GM23338 (cell line): ENCODE measurements at regions not wholly inside any gene's neighbourhood (a gene's known extent, or its start where the extent isn't known, plus 50 kb on each side); places are given as distances from the start of the nearest gene placed in this dataset.

Experiments used
- ATAC-seq: fragments of 200-7000 bp; cut with Tn5 transposase; 3 replicates; pipeline ENCODE4 v1.9.1; 2020
- DNase-seq: peaks from one replicate; pipeline ENCODE4 v3.0.0-alpha.2; 2015; ENCODE audit warnings: low spot score
- H2AFZ ChIP-seq: fragments of 200-600 bp; sonication (generic); 2 replicates; pipeline ENCODE4 v1.8.0; 2016; ENCODE audit warnings: antibody characterized with exemption, mild to moderate bottlenecking, moderate library complexity
- H3F3A ChIP-seq: fragments of 200-600 bp; sonication (generic); replicated peaks from 2 replicates; pipeline ENCODE4 v1.8.0; 2017; ENCODE audit warnings: antibody characterized with exemption, mixed run types, low read depth
- H3K27ac ChIP-seq: fragments of 200-600 bp; sonication (generic); 2 replicates; pipeline ENCODE4 v1.6.1; 2016; ENCODE audit warnings: low read depth
- H3K27me3 ChIP-seq: fragments of 200-600 bp; sonication (generic); 2 replicates; pipeline ENCODE4 v1.8.0; 2016; ENCODE audit warnings: mild to moderate bottlenecking, mixed run types, moderate library complexity; ENCODE audit not compliant: insufficient read depth
- H3K36me3 ChIP-seq: fragments of 200-600 bp; sonication (generic); 2 replicates; pipeline ENCODE4 v1.8.0; 2016; ENCODE audit warnings: mild to moderate bottlenecking; ENCODE audit not compliant: insufficient read depth
- H3K4me1 ChIP-seq: fragments of 200-600 bp; sonication (generic); 2 replicates; pipeline ENCODE4 v1.8.0; 2016; ENCODE audit warnings: mild to moderate bottlenecking, moderate library complexity; ENCODE audit not compliant: insufficient read depth
- H3K4me2 ChIP-seq: fragments of 200-600 bp; sonication (generic); 2 replicates; pipeline ENCODE4 v1.7.1; 2017; ENCODE audit warnings: mixed run types
- H3K4me3 ChIP-seq: fragments of 200-600 bp; sonication (generic); 2 replicates; pipeline ENCODE4 v1.6.1; 2016; ENCODE audit warnings: mixed run types
- H3K79me2 ChIP-seq: fragments of 200-600 bp; sonication (generic); replicated peaks from 2 replicates; pipeline ENCODE4 v1.8.0; 2017; ENCODE audit warnings: mild to moderate bottlenecking; ENCODE audit not compliant: insufficient read depth
- H3K9me2 ChIP-seq: fragments of 200-600 bp; sonication (generic); 2 replicates; pipeline ENCODE4 v1.8.0; 2017; ENCODE audit not compliant: insufficient read depth
- H4K20me1 ChIP-seq: fragments of 200-600 bp; sonication (generic); replicated peaks from 2 replicates; pipeline ENCODE4 v1.8.0; 2017; ENCODE audit warnings: mild to moderate bottlenecking; ENCODE audit not compliant: insufficient read depth
- H3K27ac Mint-ChIP-seq: 2 replicates; pipeline ENCODE4 v1.8.0; 2020; ENCODE audit warnings: inconsistent platforms, mild to moderate bottlenecking, moderate library complexity, mixed read lengths
- H3K27me3 Mint-ChIP-seq: 3 replicates; pipeline ENCODE4 v1.8.0; 2022; ENCODE audit warnings: low read depth, mild to moderate bottlenecking, moderate library complexity, mixed read lengths, inconsistent platforms; ENCODE audit not compliant: insufficient read depth, poor library complexity
- H3K36me3 Mint-ChIP-seq: 3 replicates; pipeline ENCODE4 v1.8.0; 2021; ENCODE audit warnings: low read depth, mild to moderate bottlenecking, inconsistent platforms, moderate library complexity, mixed read lengths
- H3K4me1 Mint-ChIP-seq: 3 replicates; pipeline ENCODE4 v1.8.0; 2020; ENCODE audit warnings: mild to moderate bottlenecking, inconsistent platforms, mixed read lengths
- H3K4me3 Mint-ChIP-seq: 3 replicates; pipeline ENCODE4 v1.8.0; 2021; ENCODE audit warnings: moderate library complexity, mild to moderate bottlenecking, inconsistent platforms, mixed read lengths
- H3K9me3 Mint-ChIP-seq: 3 replicates; pipeline ENCODE4 v1.8.0; 2020; ENCODE audit warnings: moderate library complexity, mild to moderate bottlenecking, inconsistent platforms, mixed read lengths
- CREB1 ChIP-seq: fragments of 250-450 bp; sonication (Bioruptor Pico); IDR thresholded peaks from 2 replicates; pipeline ENCODE4 v1.5.0; 2020; ENCODE audit warnings: low read depth, mild to moderate bottlenecking, moderate library complexity
- ETS1 ChIP-seq: IDR thresholded peaks from 2 replicates; pipeline ENCODE4 v1.6.1; 2016; ENCODE audit warnings: antibody characterized with exemption
- EZH2 ChIP-seq: fragments of 200-600 bp; sonication (generic); IDR thresholded peaks from one replicate; pipeline ENCODE4 v1.8.0; 2017; ENCODE audit warnings: antibody characterized with exemption, mild to moderate bottlenecking, low read depth; ENCODE audit not compliant: unreplicated experiment
- EZH2phosphoT487 ChIP-seq: fragments of 200-600 bp; sonication (generic); IDR thresholded peaks from one replicate; pipeline ENCODE4 v1.8.1; 2018; ENCODE audit warnings: antibody characterized with exemption; ENCODE audit not compliant: unreplicated experiment
- NANOG ChIP-seq: IDR thresholded peaks from 2 replicates; pipeline ENCODE4 v1.6.1; 2016; ENCODE audit warnings: antibody characterized with exemption, borderline replicate concordance
- POLR2AphosphoS5 ChIP-seq: IDR thresholded peaks from 2 replicates; pipeline ENCODE4 v1.6.1; 2016; ENCODE audit warnings: antibody characterized with exemption, low read depth
- REST ChIP-seq: IDR thresholded peaks from one replicate; pipeline ENCODE4 v1.6.1; 2018; ENCODE audit warnings: antibody characterized with exemption; ENCODE audit not compliant: unreplicated experiment
- ZNF114 ChIP-seq: fragments of 250-450 bp; sonication (Bioruptor Pico); IDR thresholded peaks from 2 replicates; pipeline ENCODE4 v1.5.0; 2020; ENCODE audit warnings: mild to moderate bottlenecking, moderate library complexity
- ZNF331 ChIP-seq: fragments of 250-450 bp; sonication (Bioruptor Pico); IDR thresholded peaks from 2 replicates; pipeline ENCODE4 v1.5.0; 2020; ENCODE audit warnings: low read depth, mild to moderate bottlenecking, moderate library complexity
- ZNF462 ChIP-seq: fragments of 250-450 bp; sonication (Bioruptor Pico); IDR thresholded peaks from 2 replicates; pipeline ENCODE4 v1.5.0; 2020; ENCODE audit warnings: mild to moderate bottlenecking, moderate library complexity

DNA sequence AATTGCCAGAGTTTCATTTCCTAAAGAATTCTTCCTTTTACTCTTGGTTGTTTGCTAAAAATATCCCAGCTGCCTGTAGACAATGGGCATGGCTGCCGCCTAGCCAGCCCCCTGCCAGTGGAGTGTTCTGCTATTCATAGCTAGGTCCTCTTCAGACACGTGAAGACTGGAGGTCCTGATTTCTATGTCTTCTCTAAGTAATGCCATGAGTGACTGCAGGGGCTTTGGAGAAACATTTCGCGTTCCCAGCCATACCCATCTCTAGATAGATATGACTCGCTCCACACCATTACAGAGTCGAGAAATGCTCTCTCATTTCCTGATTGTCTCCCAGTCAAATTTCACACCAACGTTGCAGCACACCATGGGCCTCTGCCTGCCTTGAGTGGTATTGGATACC is 99.5 kb upstream of the BACE2 start:
- no peaks in the 10 kb centered on the region; the same call in 1 of the 2 replicates for H3K36me3 ChIP-seq
- peaks cover 11% of the 10 kb centered on the region; the same call in 2 of the 3 replicates for H3K4me1 Mint-ChIP-seq
- DNase-seq: no peak
- no peaks in the 10 kb centered on the region for H3F3A ChIP-seq
- peaks cover 11% of the 10 kb centered on the region; the same call in 2 of the 3 replicates for H3K36me3 Mint-ChIP-seq
- H3K27ac ChIP-seq: no peak overlapping the region
- no peak overlapping the region for H3K27ac Mint-ChIP-seq
- H4K20me1 ChIP-seq: no peaks in the 10 kb centered on the region
- ATAC-seq: no peak; the same call in 2 of the 3 replicates
- peaks cover 15% of the 10 kb centered on the region for H3K27me3 Mint-ChIP-seq
- peak overlapping the region; percentile 19; the same call in 1 of the 2 replicates for H2AFZ ChIP-seq
- no peaks in the 10 kb centered on the region for H3K79me2 ChIP-seq
- peak overlapping the region; percentile 44 for H3K4me3 Mint-ChIP-seq
- no peaks in the 10 kb centered on the region for H3K27me3 ChIP-seq
- TF ChIP-seq ZNF331 (CRISPR knock-in tag) (no peak), NANOG (no peak), EZH2 (no peak), POLR2AphosphoS5 (no peak)
- H3K9me3 Mint-ChIP-seq: peaks cover 87% of the 10 kb centered on the region
- peak overlapping the region; percentile 61; the same call in 1 of the 2 replicates for H3K4me2 ChIP-seq
- H3K9me2 ChIP-seq: no peaks in the 10 kb centered on the region
- peak overlapping the region; percentile 29; the same call in 1 of the 2 replicates for H3K4me3 ChIP-seq
- no peaks in the 10 kb centered on the region for H3K4me1 ChIP-seq

DNA sequence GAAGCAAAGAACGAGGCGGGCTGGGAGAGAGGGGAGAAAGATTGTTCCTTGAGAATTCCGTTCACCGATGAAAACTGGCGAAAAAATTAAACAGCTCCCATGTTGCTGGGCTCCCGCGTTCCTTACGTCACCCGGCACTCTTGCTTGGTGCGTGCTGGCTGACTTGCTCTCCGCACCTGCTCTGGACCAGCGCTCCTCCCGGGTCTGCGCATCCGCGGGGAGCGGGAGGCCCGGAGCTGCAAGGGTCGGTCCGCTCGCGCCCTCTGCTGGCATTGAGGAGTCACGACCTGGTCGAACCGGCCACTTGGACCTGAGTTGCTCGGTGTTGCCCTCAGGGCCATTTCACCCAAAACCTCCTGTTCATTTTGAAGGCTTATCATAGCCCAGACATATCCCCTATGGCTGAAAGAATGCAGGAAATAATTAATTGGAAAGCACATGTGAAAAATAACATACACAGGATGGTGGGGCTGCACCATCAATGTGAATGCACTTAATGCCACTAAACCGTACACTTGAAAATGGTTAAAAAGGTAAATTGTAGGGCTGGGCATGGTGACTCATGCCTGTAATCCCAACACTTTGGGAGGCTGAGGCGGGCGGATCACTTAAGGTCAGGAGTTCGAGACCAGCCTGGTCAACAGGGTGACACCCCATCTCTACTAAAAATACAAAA is 98.9 kb upstream of the BACE2 start:
- Mint-ChIP-seq H3K36me3 (peaks cover 10% of the 10 kb centered on the region; the same call in 2 of the 3 replicates), H3K27ac (no peak overlapping the region), H3K4me3 (peak overlapping the region; percentile 44), H3K4me1 (peaks cover 11% of the 10 kb centered on the region; the same call in 2 of the 3 replicates), H3K9me3 (peaks cover 84% of the 10 kb centered on the region), H3K27me3 (peaks cover 15% of the 10 kb centered on the region)
- H3F3A ChIP-seq: no peaks in the 10 kb centered on the region
- H3K27me3 ChIP-seq: no peaks in the 10 kb centered on the region
- H3K4me3 ChIP-seq: peak overlapping the region; percentile 29; the same call in 1 of the 2 replicates
- no peaks in the 10 kb centered on the region for H3K4me1 ChIP-seq
- peak; percentile 95 for ATAC-seq
- H2AFZ ChIP-seq: peak overlapping the region; percentile 19; the same call in 1 of the 2 replicates
- H3K79me2 ChIP-seq: no peaks in the 10 kb centered on the region
- H3K36me3 ChIP-seq: no peaks in the 10 kb centered on the region; the same call in 1 of the 2 replicates
- H3K4me2 ChIP-seq: peak overlapping the region; percentile 61; the same call in 1 of the 2 replicates
- DNase-seq: peak; percentile 87
- no peaks in the 10 kb centered on the region for H3K9me2 ChIP-seq
- H3K27ac ChIP-seq: no peak overlapping the region
- no peaks in the 10 kb centered on the region for H4K20me1 ChIP-seq
- TF ChIP-seq CREB1 (CRISPR knock-in tag) (peak; percentile 37; the same call in 1 of the 2 replicates), POLR2AphosphoS5 (no peak), EZH2phosphoT487 (no peak), NANOG (no peak), ZNF114 (CRISPR knock-in tag) (no peak), ETS1 (no peak), ZNF462 (CRISPR knock-in tag) (no peak), REST (no peak)
